K562 (cell line): ENCODE measurements at regions not wholly inside any gene's neighbourhood (a gene's known extent, or its start where the extent isn't known, plus 50 kb on each side); places are given as distances from the start of the nearest gene placed in this dataset.

ENCODE experiments used
- ATAC-seq: fragments of 200-7000 bp; cut with Tn5 transposase; 3 replicates; pipeline ENCODE4 v1.9.1; 2020; ENCODE audit warnings: moderate library complexity
- BruUV-seq: library from RNA; stranded (reverse); fragments of 400-500 nt; replicated peaks from 2 replicates; lab custom pipeline; 2021; lab: Mats Ljungman, UMichigan
- CTCF ChIA-PET: fragments of 300-600 bp; formaldehyde crosslinking; extraction: SDS; loops from one replicate; lab custom pipeline; 2021; ENCODE audit warnings: low intra/inter-chr PET ratio; lab: Yijun Ruan, JAX
- POLR2A ChIA-PET: fragments of 300-600, 350-650 bp; sonication (Branson Sonifier 250); formaldehyde crosslinking; extraction: SDS; loops from one replicate; lab custom pipeline; 2021; ENCODE audit warnings: antibody characterized with exemption, inconsistent platforms; lab: Yijun Ruan, JAX
- DNase-seq, 4 experiments: peaks; one replicate each; pipeline versions ENCODE4 v3.0.0 to v3.0.0-alpha.2; 2011 to 2018; ENCODE audit warnings: low spot score in 3 of 4, mixed read lengths in 3 of 4; ENCODE audit errors: extremely low read depth in 1 of 4
- FAIRE-seq: peaks from 2 replicates; lab custom pipeline; 2011; peaks lifted over from hg19 to GRCh38; lab: Jason Lieb, UNC
- H2AFZ ChIP-seq: 2 replicates; pipeline ENCODE4 v1.6.0; 2011; ENCODE audit warnings: low read depth, low read length, control low read depth, inconsistent platforms
- H3K27ac ChIP-seq: fragments of 200-600 bp; 3 replicates; pipeline ENCODE4 v1.8.0; 2011; ENCODE audit warnings: low read depth, mild to moderate bottlenecking, control low read depth, inconsistent platforms, low read length, moderate library complexity, mixed read lengths; ENCODE audit errors: extremely low read depth
- H3K27me3 ChIP-seq, 2 experiments: fragments of 300-600 bp in 1 of 2; 2 replicates in 1 of 2; 3 replicates in 1 of 2; pipeline versions ENCODE4 v1.6.0 to v1.8.0; 2011; ENCODE audit warnings: inconsistent platforms in 2 of 2, low read length in 2 of 2, mild to moderate bottlenecking in 1 of 2, mixed read lengths in 1 of 2, moderate library complexity in 1 of 2; ENCODE audit not compliant: control insufficient read depth in 2 of 2, insufficient read depth in 2 of 2
- H3K36me3 ChIP-seq: fragments of 300-600 bp; 3 replicates; pipeline ENCODE4 v1.8.0; 2011; ENCODE audit warnings: mild to moderate bottlenecking, low read length, inconsistent platforms; ENCODE audit not compliant: control insufficient read depth, insufficient read depth
- H3K4me1 ChIP-seq, 2 experiments: fragments of 200-600 bp in 1 of 2; replicated peaks in 1 of 2; 2 replicates in 1 of 2; 3 replicates in 1 of 2; pipeline versions ENCODE4 v1.5.1 to v1.8.0; 2011; ENCODE audit warnings: inconsistent platforms in 2 of 2, low read length in 2 of 2, mild to moderate bottlenecking in 1 of 2, mixed read lengths in 1 of 2, moderate library complexity in 1 of 2; ENCODE audit not compliant: control insufficient read depth in 2 of 2, insufficient read depth in 2 of 2
- H3K4me2 ChIP-seq: 2 replicates; pipeline ENCODE4 v1.6.1; 2011; ENCODE audit warnings: low read length, control low read depth, inconsistent platforms, mixed read lengths; ENCODE audit not compliant: insufficient read depth
- H3K4me3 ChIP-seq: fragments of 200-600 bp; sonication (generic), shearing (Covaris generic); 2 replicates; pipeline ENCODE4 v1.5.1; 2016; ENCODE audit warnings: control low read depth, inconsistent platforms
- H3K79me2 ChIP-seq: fragments of 200-600 bp; 3 replicates; pipeline ENCODE4 v1.8.0; 2011; ENCODE audit warnings: low read length, inconsistent platforms; ENCODE audit not compliant: control insufficient read depth, insufficient read depth
- H3K9ac ChIP-seq, 2 experiments: 2 replicates each; pipeline versions ENCODE4 v1.6.0 to v1.6.1; 2011; ENCODE audit warnings: low read depth in 2 of 2, low read length in 2 of 2, control low read depth in 1 of 2, inconsistent platforms in 1 of 2, mild to moderate bottlenecking in 1 of 2, mixed read lengths in 1 of 2; ENCODE audit not compliant: insufficient read depth in 1 of 2
- H3K9me1 ChIP-seq: one replicate; pipeline ENCODE4 v1.6.0; 2011; ENCODE audit warnings: inconsistent platforms, mild to moderate bottlenecking, low read length, moderate library complexity; ENCODE audit not compliant: control insufficient read depth, insufficient read depth
- H3K9me3 ChIP-seq: replicated peaks from 2 replicates; pipeline ENCODE4 v1.5.1; 2011; ENCODE audit warnings: low read depth, low read length, inconsistent platforms; ENCODE audit not compliant: control insufficient read depth, insufficient read depth
- H4K20me1 ChIP-seq: replicated peaks from 2 replicates; pipeline ENCODE4 v1.6.1; 2011; ENCODE audit warnings: low read length, inconsistent platforms, mixed read lengths; ENCODE audit not compliant: control insufficient read depth, insufficient read depth
- ARID1B ChIP-seq: fragments of 450-650 bp; IDR thresholded peaks from 2 replicates; pipeline ENCODE4 v1.6.1; 2016; ENCODE audit warnings: antibody characterized with exemption, mild to moderate bottlenecking, inconsistent platforms
- ATF1 ChIP-seq, 2 experiments: fragments of 450-650 bp in 1 of 2; IDR thresholded peaks; 2 replicates each; pipeline ENCODE4 v1.6.1; 2016; ENCODE audit warnings: missing compliant biosample characterization in 1 of 2, missing genetic modification characterization in 1 of 2
- BHLHE40 ChIP-seq: IDR thresholded peaks from 2 replicates; pipeline ENCODE4 v1.6.1; 2011; ENCODE audit warnings: low read length, improper control_type of control experiment
- ESRRB ChIP-seq: fragments of 250-450 bp; sonication (Bioruptor Pico); IDR thresholded peaks from 2 replicates; pipeline ENCODE4 v1.5.0; 2020; ENCODE audit warnings: mild to moderate bottlenecking, moderate library complexity, borderline replicate concordance
- ETV1 ChIP-seq: fragments of 450-650 bp; conservative IDR thresholded peaks from 2 replicates; pipeline ENCODE4 v1.6.1; 2016; ENCODE audit warnings: missing genetic modification characterization, control low read depth, low read depth, missing compliant biosample characterization
- HOXB6 ChIP-seq: fragments of 250-450 bp; sonication (Bioruptor Pico); IDR thresholded peaks from 2 replicates; pipeline ENCODE4 v1.5.1; 2022; ENCODE audit warnings: mild to moderate bottlenecking, borderline replicate concordance
- JUND ChIP-seq, 2 experiments: IDR thresholded peaks; 2 replicates in 1 of 2; 3 replicates in 1 of 2; pipeline ENCODE4 v1.6.1; 2011; ENCODE audit warnings: borderline replicate concordance in 2 of 2, low read depth in 2 of 2, low read length in 2 of 2, improper control_type of control experiment in 1 of 2, missing biosample characterization in 1 of 2, missing genetic modification characterization in 1 of 2, missing genetic modification reagents in 1 of 2
- KAT8 ChIP-seq: fragments of 450-650 bp; IDR thresholded peaks from 2 replicates; pipeline ENCODE4 v1.6.1; 2016; ENCODE audit warnings: low read depth, mild to moderate bottlenecking
- L3MBTL2 ChIP-seq: fragments of 450-650 bp; IDR thresholded peaks from 2 replicates; pipeline ENCODE4 v1.6.1; 2016; ENCODE audit warnings: mild to moderate bottlenecking, moderate library complexity
- MAFK ChIP-seq: IDR thresholded peaks from 2 replicates; pipeline ENCODE4 v1.6.1; 2011; ENCODE audit warnings: low read length, improper control_type of control experiment
- MTA1 ChIP-seq: fragments of 450-650 bp; IDR thresholded peaks from 2 replicates; pipeline ENCODE4 v1.6.1; 2017; ENCODE audit warnings: borderline replicate concordance
- NCOA2 ChIP-seq, 2 experiments: fragments of 450-650 bp; IDR thresholded peaks; 2 replicates each; pipeline ENCODE4 v1.6.1; 2018; ENCODE audit warnings: mild to moderate bottlenecking in 2 of 2, moderate library complexity in 1 of 2; ENCODE audit not compliant: partially characterized antibody in 2 of 2
- RBM15 ChIP-seq: fragments of 200-400 bp; formaldehyde crosslinking; IDR thresholded peaks from 2 replicates; pipeline ENCODE4 v1.6.1; 2018; ENCODE audit warnings: mild to moderate bottlenecking, low read length, moderate library complexity; ENCODE audit not compliant: insufficient read depth
- SREBF1 ChIP-seq: fragments of 150-350 bp; IDR thresholded peaks from 2 replicates; pipeline ENCODE4 v1.6.1; 2014; ENCODE audit warnings: antibody characterized with exemption, low read depth, low read length, borderline replicate concordance
- TCF7L2 ChIP-seq: fragments of 150-350 bp; IDR thresholded peaks from 2 replicates; pipeline ENCODE4 v1.6.1; 2016; ENCODE audit warnings: low read depth, mild to moderate bottlenecking, low read length, moderate library complexity
- TEAD1 ChIP-seq, 2 experiments: fragments of 450-650 bp in 1 of 2; sonication (generic) in 1 of 2; formaldehyde crosslinking; IDR thresholded peaks; 2 replicates each; pipeline versions ENCODE4 v1.4.0 to v1.8.0; 2020 to 2022; ENCODE audit warnings: mild to moderate bottlenecking in 2 of 2, missing genetic modification reagents in 1 of 2
- ZFPM2 ChIP-seq: fragments of 250-450 bp; sonication (Bioruptor Pico); IDR thresholded peaks from 2 replicates; pipeline ENCODE4 v1.5.1; 2022; ENCODE audit warnings: mild to moderate bottlenecking
- ZNF311 ChIP-seq: fragments of 250-450 bp; sonication (Bioruptor Pico); IDR thresholded peaks from 2 replicates; pipeline ENCODE4 v1.4.0; 2020; ENCODE audit warnings: mild to moderate bottlenecking, moderate library complexity
- ZNF766 ChIP-seq: fragments of 200-800 bp; sonication (Bioruptor generic); conservative IDR thresholded peaks from 2 replicates; pipeline ENCODE4 v1.6.1; 2016; ENCODE audit warnings: missing genetic modification characterization, missing compliant biosample characterization
- ZNF785 ChIP-seq: fragments of 250-450 bp; sonication (Bioruptor Pico); IDR thresholded peaks from 2 replicates; pipeline ENCODE4 v1.4.0; 2020; ENCODE audit warnings: mild to moderate bottlenecking
- WGBS: fragments of 100-300 bp; shearing (Covaris generic); methylation state at CpG from one replicate; pipeline ENCODE4 v1.1.6; 2016; ENCODE audit warnings: low coverage, mixed read lengths; ENCODE audit not compliant: insufficient coverage; ENCODE audit errors: missing lambda C conversion rate; 5-methylcytosine and 5-hydroxymethylcytosine counted together
- in situ Hi-C: fragments of 300-500 bp; cut with MboI; formaldehyde crosslinking; loops from 4 replicates; pipeline ENCODE4 v1.15.0; 2018; ENCODE audit warnings: inconsistent platforms, mixed read lengths
- intact Hi-C: fragments of 100-400 bp; cut with micrococcal nuclease; formaldehyde crosslinking; loops from 2 replicates; pipeline ENCODE4 v1.14.2; 2022
- TF ChIP-seq, protein P1 (sequence below): fragments of 250-450 bp; sonication (Bioruptor Pico); IDR thresholded peaks from 2 replicates; pipeline ENCODE4 v1.5.1; 2021; ENCODE audit warnings: mild to moderate bottlenecking
- TF ChIP-seq, protein P2 (sequence below): sonication (generic); formaldehyde crosslinking; IDR thresholded peaks from 2 replicates; pipeline ENCODE4 v1.8.0; 2022; ENCODE audit warnings: mild to moderate bottlenecking, missing genetic modification reagents

DNA sequence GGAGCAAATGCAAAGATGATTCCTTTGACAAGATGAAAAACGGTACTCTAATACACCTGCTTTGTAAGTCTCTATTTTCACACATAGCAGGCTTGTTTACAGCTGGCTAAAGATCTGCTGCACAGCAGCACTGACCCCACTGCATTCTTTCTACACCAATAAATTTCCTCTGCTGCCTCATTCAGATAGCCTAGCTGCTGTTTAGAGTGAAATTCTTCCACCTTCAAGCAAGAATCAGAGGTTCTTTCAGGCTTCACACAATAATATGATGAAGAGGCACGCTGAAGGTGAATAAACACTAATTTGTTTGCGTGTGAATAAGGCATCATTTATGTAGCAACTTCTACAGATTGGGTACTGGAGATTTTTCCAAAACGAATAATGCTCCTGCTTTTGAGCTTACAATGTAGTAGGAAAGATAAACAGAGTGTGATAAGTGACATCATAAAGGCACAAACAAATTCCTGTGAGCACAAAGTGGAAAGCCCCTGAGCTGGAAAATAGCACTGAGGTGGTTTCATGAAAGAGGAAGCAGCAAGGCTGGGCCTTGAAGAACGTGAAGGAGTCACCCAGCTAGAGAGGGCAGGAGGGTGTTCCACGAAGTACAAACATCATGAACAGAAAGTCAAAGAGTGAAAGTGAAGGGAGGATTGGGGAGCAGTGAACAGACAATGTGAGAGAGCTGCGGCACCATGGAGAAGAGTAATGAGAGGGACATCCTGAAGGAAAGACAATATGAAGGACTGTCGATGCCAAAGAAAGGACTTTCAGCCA lies 543.4 kb downstream of the CD83 start:
- FAIRE-seq (no peak), ATAC-seq (no peak), DNase-seq (no peak)
- in situ Hi-C loops (no loop called here), intact Hi-C loops (no loop called here)
- H3K9me1 ChIP-seq = no peaks in the 10 kb centered on the region
- H3K79me2 ChIP-seq = no peaks in the 10 kb centered on the region
- CTCF ChIA-PET = no interaction called here
- H4K20me1 ChIP-seq = no peaks in the 10 kb centered on the region
- no peak overlapping the region for H3K27ac ChIP-seq
- H2AFZ ChIP-seq = peak overlapping the region; percentile 27; the same call in 1 of the 2 replicates
- BruUV-seq = no TSS peak
- H3K27me3 ChIP-seq = no peaks in the 10 kb centered on the region
- no peak overlapping the region for H3K4me3 ChIP-seq
- POLR2A ChIA-PET = interaction anchor here (0.5 to 2.0 kb wide), 3 partner anchors 10 to 1028 kb away, joined by 3 to 5 read pairs (median 5); no protein-coding TSS in a partner anchor
- no peaks in the 10 kb centered on the region for H3K9me3 ChIP-seq
- no peaks in the 10 kb centered on the region for H3K36me3 ChIP-seq
- peaks cover 4 to 22% of the 10 kb centered on the region in 2 experiments; a peak in 3 of 5 replicates for H3K4me1 ChIP-seq
- WGBS = 34% methylated on average over 8 of the region's 8 CpGs
- H3K9ac ChIP-seq = no peak overlapping the region; a peak in 1 of 4 replicates
- no peak overlapping the region for H3K4me2 ChIP-seq
- TF ChIP-seq SREBF1 (no peak), HOXB6 (CRISPR knock-in tag) (no peak), ZNF766 (CRISPR knock-in tag) (peak; percentile 38; the same call in 1 of the 2 replicates), RBM15 (no peak), ARID1B (no peak), BHLHE40 (no peak), L3MBTL2 (peak; percentile 37; the same call in 1 of the 2 replicates), ZFPM2 (no peak), ATF1 (CRISPR knock-in tag; IDR thresholded peaks at IDR 0.05) (no peak), ATF1 (tag; IDR thresholded peaks at IDR 0.05) (peak; percentile 42; the same call in 1 of the 2 replicates), NCOA2 (IDR thresholded peaks at IDR 0.05; ENCODE audit: partially characterized antibody in 2 of 2) (no peak), MAFK (no peak), TCF7L2 (no peak), MTA1 (no peak), TEAD1 (CRISPR knock-in tag; IDR thresholded peaks at IDR 0.05) (no peak), ESRRB (CRISPR knock-in tag) (no peak), ZNF785 (CRISPR knock-in tag) (no peak), JUND (IDR thresholded peaks at IDR 0.05; ENCODE audit: borderline replicate concordance, low read depth, low read length) (0 out of 2 replicates have a peak, but pooled peaks have one; percentile 3), JUND (tag; IDR thresholded peaks at IDR 0.05; ENCODE audit: borderline replicate concordance, low read depth, low read length) (0 out of 3 replicates have a peak, but pooled peaks have one; percentile 12), KAT8 (no peak), ZNF311 (CRISPR knock-in tag) (no peak), ETV1 (no peak)
- TF ChIP-seq, protein P1, sequence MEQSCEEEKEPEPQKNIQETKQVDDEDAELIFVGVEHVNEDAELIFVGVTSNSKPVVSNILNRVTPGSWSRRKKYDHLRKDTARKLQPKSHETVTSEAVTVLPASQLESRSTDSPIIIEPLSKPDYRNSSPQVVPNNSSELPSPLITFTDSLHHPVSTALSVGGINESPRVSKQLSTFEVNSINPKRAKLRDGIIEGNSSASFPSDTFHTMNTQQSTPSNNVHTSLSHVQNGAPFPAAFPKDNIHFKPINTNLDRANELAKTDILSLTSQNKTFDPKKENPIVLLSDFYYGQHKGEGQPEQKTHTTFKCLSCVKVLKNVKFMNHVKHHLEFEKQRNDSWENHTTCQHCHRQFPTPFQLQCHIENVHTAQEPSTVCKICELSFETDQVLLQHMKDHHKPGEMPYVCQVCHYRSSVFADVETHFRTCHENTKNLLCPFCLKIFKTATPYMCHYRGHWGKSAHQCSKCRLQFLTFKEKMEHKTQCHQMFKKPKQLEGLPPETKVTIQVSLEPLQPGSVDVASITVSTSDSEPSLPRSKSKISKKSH = no peak
- TF ChIP-seq, protein P2, sequence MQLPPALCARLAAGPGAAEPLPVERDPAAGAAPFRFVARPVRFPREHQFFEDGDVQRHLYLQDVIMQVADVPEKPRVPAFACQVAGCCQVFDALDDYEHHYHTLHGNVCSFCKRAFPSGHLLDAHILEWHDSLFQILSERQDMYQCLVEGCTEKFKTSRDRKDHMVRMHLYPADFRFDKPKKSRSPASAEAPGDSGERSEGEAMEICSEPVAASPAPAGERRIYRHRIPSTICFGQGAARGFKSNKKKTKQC = no peak
